ENCODE measurements at regions not wholly inside any gene's neighbourhood (a gene's known extent, or its start where the extent isn't known, plus 50 kb on each side); places are given as distances from the start of the nearest gene placed in this dataset.
"Not testable (repeated sequence)": the region's sequence is repeated elsewhere in the genome, so short reads cannot be mapped to it uniquely, and the experiment has no call there.

GRCh38 chrX:134045372-134045771, 60.0 kb upstream of the GPC3 start:
- H3K9me3 Mint-ChIP-seq; ATAC-seq; H3K27ac Mint-ChIP-seq; DNase-seq (ENCODE audit: low spot score in 2 of 2); H3K4me1 Mint-ChIP-seq; H3K36me3 Mint-ChIP-seq; H3K4me3 Mint-ChIP-seq: not testable (repeated sequence)

GRCh38 chrX:134067107-134067506, 81.7 kb upstream of the GPC3 start:
- not testable (repeated sequence) for ATAC-seq; H3K4me1 Mint-ChIP-seq; DNase-seq (ENCODE audit: low spot score in 2 of 2); H3K4me3 Mint-ChIP-seq; H3K36me3 Mint-ChIP-seq; H3K27ac Mint-ChIP-seq; H3K9me3 Mint-ChIP-seq

GRCh38 chrX:134071899-134072298, 86.5 kb upstream of the GPC3 start:
- not testable (repeated sequence) for H3K9me3 Mint-ChIP-seq; ATAC-seq; H3K27ac Mint-ChIP-seq; DNase-seq (ENCODE audit: low spot score in 2 of 2); H3K4me3 Mint-ChIP-seq; H3K4me1 Mint-ChIP-seq; H3K36me3 Mint-ChIP-seq

GRCh38 chrX:134073341-134073740, 87.9 kb upstream of the GPC3 start:
- no peaks in the 10 kb centered on the region for H3K4me1 Mint-ChIP-seq
- no peaks in the 10 kb centered on the region for H3K9me3 Mint-ChIP-seq
- H3K27ac Mint-ChIP-seq = no peak overlapping the region
- ATAC-seq = no peak
- H3K4me3 Mint-ChIP-seq = no peak overlapping the region
- H3K36me3 Mint-ChIP-seq = no peaks in the 10 kb centered on the region
- DNase-seq (ENCODE audit: low spot score in 2 of 2) = no peak

GRCh38 chrX:134074151-134074550, 88.8 kb upstream of the GPC3 start:
- H3K9me3 Mint-ChIP-seq = no peaks in the 10 kb centered on the region
- H3K4me3 Mint-ChIP-seq = no peak overlapping the region
- H3K36me3 Mint-ChIP-seq = no peaks in the 10 kb centered on the region
- no peak for ATAC-seq
- no peak for DNase-seq (ENCODE audit: low spot score in 2 of 2)
- H3K4me1 Mint-ChIP-seq = no peaks in the 10 kb centered on the region
- no peak overlapping the region for H3K27ac Mint-ChIP-seq

- DNase-seq (ENCODE audit: low spot score in 2 of 2) (no peak), ATAC-seq (no peak)
- Mint-ChIP-seq H3K36me3 (no peaks in the 10 kb centered on the region), H3K9me3 (no peaks in the 10 kb centered on the region), H3K27ac (no peak overlapping the region), H3K4me1 (no peaks in the 10 kb centered on the region), H3K4me3 (no peak overlapping the region)
Measured at GRCh38 chrX:134075894-134076718, 90.7 kb upstream of the GPC3 start.

- no peaks in the 10 kb centered on the region for H3K4me1 Mint-ChIP-seq
- no peak for ATAC-seq
- H3K4me3 Mint-ChIP-seq = no peak overlapping the region
- no peaks in the 10 kb centered on the region for H3K9me3 Mint-ChIP-seq
- no peak for DNase-seq (ENCODE audit: low spot score in 2 of 2)
- H3K36me3 Mint-ChIP-seq = no peaks in the 10 kb centered on the region
- no peak overlapping the region for H3K27ac Mint-ChIP-seq
Measured at GRCh38 chrX:134095366-134095765, 110.0 kb upstream of the GPC3 start.

- no peak for DNase-seq (ENCODE audit: low spot score in 2 of 2)
- Mint-ChIP-seq H3K4me3 (no peak overlapping the region), H3K9me3 (no peaks in the 10 kb centered on the region), H3K4me1 (no peaks in the 10 kb centered on the region), H3K27ac (no peak overlapping the region), H3K36me3 (no peaks in the 10 kb centered on the region)
- no peak for ATAC-seq
Measured at GRCh38 chrX:134101636-134102035, 116.2 kb upstream of the GPC3 start.

GRCh38 chrX:134115270-134115669, 121.7 kb upstream of the CCDC160 start:
- no peak overlapping the region for H3K27ac Mint-ChIP-seq
- DNase-seq (ENCODE audit: low spot score in 2 of 2) (no peak), ATAC-seq (no peak)
- H3K4me1 Mint-ChIP-seq = no peaks in the 10 kb centered on the region
- peaks cover 3% of the 10 kb centered on the region for H3K9me3 Mint-ChIP-seq
- no peak overlapping the region for H3K4me3 Mint-ChIP-seq
- no peaks in the 10 kb centered on the region for H3K36me3 Mint-ChIP-seq

- no peak for DNase-seq (ENCODE audit: low spot score in 2 of 2)
- no peak for ATAC-seq
- Mint-ChIP-seq H3K27ac (no peak overlapping the region), H3K4me3 (no peak overlapping the region), H3K9me3 (no peaks in the 10 kb centered on the region), H3K36me3 (no peaks in the 10 kb centered on the region), H3K4me1 (no peaks in the 10 kb centered on the region)
Measured at GRCh38 chrX:134137341-134137740, 99.6 kb upstream of the CCDC160 start.

GRCh38 chrX:134139090-134139489, 97.9 kb upstream of the CCDC160 start:
- no peaks in the 10 kb centered on the region for H3K9me3 Mint-ChIP-seq
- H3K27ac Mint-ChIP-seq = no peak overlapping the region
- no peaks in the 10 kb centered on the region for H3K4me1 Mint-ChIP-seq
- ATAC-seq (no peak), DNase-seq (ENCODE audit: low spot score in 2 of 2) (no peak)
- no peaks in the 10 kb centered on the region for H3K36me3 Mint-ChIP-seq
- H3K4me3 Mint-ChIP-seq = no peak overlapping the region

- ATAC-seq (no peak), DNase-seq (ENCODE audit: low spot score in 2 of 2) (no peak)
- no peak overlapping the region for H3K4me3 Mint-ChIP-seq
- H3K27ac Mint-ChIP-seq = no peak overlapping the region
- no peaks in the 10 kb centered on the region for H3K4me1 Mint-ChIP-seq
- no peaks in the 10 kb centered on the region for H3K36me3 Mint-ChIP-seq
- no peaks in the 10 kb centered on the region for H3K9me3 Mint-ChIP-seq
Measured at GRCh38 chrX:134144231-134144630, 92.8 kb upstream of the CCDC160 start.

GRCh38 chrX:134146493-134146892, 90.5 kb upstream of the CCDC160 start:
- no peaks in the 10 kb centered on the region for H3K36me3 Mint-ChIP-seq
- H3K9me3 Mint-ChIP-seq = no peaks in the 10 kb centered on the region
- DNase-seq (ENCODE audit: low spot score in 2 of 2) (no peak), ATAC-seq (no peak)
- H3K4me1 Mint-ChIP-seq = no peaks in the 10 kb centered on the region
- H3K27ac Mint-ChIP-seq = no peak overlapping the region
- H3K4me3 Mint-ChIP-seq = no peak overlapping the region

GRCh38 chrX:134148172-134148692, 88.8 kb upstream of the CCDC160 start:
- no peaks in the 10 kb centered on the region for H3K4me1 Mint-ChIP-seq
- ATAC-seq = no peak
- H3K9me3 Mint-ChIP-seq = no peaks in the 10 kb centered on the region
- H3K27ac Mint-ChIP-seq = no peak overlapping the region
- no peak for DNase-seq (ENCODE audit: low spot score in 2 of 2)
- H3K4me3 Mint-ChIP-seq = no peak overlapping the region
- H3K36me3 Mint-ChIP-seq = no peaks in the 10 kb centered on the region

- peak; percentile 99 for ATAC-seq
- peak overlapping the region; percentile 13 for H3K4me3 Mint-ChIP-seq
- peaks cover 15% of the 10 kb centered on the region for H3K4me1 Mint-ChIP-seq
- H3K9me3 Mint-ChIP-seq = no peaks in the 10 kb centered on the region
- no peak for DNase-seq (ENCODE audit: low spot score in 2 of 2)
- no peaks in the 10 kb centered on the region for H3K36me3 Mint-ChIP-seq
- peak overlapping the region; percentile 20 for H3K27ac Mint-ChIP-seq
Measured at GRCh38 chrX:134158821-134159512, 78.0 kb upstream of the CCDC160 start.

- Mint-ChIP-seq H3K36me3 (no peaks in the 10 kb centered on the region), H3K4me1 (peaks cover 15% of the 10 kb centered on the region), H3K9me3 (no peaks in the 10 kb centered on the region), H3K27ac (no peak overlapping the region), H3K4me3 (no peak overlapping the region)
- ATAC-seq = no peak
- no peak for DNase-seq (ENCODE audit: low spot score in 2 of 2)
Measured at GRCh38 chrX:134161162-134161561, 75.8 kb upstream of the CCDC160 start.
